ENCODE measurements at regions not wholly inside any gene's neighbourhood (a gene's known extent, or its start where the extent isn't known, plus 50 kb on each side); places are given as distances from the start of the nearest gene placed in this dataset.

DNA sequence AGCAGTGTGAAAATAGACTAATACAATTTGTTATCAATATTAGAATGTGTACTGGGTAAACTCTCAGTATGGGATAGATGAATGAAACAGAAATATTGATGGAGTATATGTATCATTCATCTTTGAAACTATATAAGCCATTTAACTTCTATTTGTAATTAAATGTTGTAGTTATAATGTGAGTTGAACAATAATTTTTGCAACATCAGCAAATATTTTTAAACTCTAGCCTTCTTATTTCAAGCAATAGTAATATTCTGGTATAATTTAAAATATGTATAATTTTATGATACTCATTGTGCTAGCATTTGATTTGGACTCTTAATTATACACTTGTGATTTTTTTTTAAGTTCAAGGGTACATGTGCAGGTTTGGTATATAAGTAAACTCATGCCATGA is 59.6 kb upstream of the RGMB start:
- TF ChIP-seq, protein P1, sequence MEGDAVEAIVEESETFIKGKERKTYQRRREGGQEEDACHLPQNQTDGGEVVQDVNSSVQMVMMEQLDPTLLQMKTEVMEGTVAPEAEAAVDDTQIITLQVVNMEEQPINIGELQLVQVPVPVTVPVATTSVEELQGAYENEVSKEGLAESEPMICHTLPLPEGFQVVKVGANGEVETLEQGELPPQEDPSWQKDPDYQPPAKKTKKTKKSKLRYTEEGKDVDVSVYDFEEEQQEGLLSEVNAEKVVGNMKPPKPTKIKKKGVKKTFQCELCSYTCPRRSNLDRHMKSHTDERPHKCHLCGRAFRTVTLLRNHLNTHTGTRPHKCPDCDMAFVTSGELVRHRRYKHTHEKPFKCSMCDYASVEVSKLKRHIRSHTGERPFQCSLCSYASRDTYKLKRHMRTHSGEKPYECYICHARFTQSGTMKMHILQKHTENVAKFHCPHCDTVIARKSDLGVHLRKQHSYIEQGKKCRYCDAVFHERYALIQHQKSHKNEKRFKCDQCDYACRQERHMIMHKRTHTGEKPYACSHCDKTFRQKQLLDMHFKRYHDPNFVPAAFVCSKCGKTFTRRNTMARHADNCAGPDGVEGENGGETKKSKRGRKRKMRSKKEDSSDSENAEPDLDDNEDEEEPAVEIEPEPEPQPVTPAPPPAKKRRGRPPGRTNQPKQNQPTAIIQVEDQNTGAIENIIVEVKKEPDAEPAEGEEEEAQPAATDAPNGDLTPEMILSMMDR (IDR thresholded peaks at IDR 0.05): no peak
- TF ChIP-seq POLR2A (IDR thresholded peaks at IDR 0.05): no peak
